SK-N-MC (cell line): ENCODE measurements at regions not wholly inside any gene's neighbourhood (a gene's known extent, or its start where the extent isn't known, plus 50 kb on each side); places are given as distances from the start of the nearest gene placed in this dataset.
"Not testable (repeated sequence)": the region's sequence is repeated elsewhere in the genome, so short reads cannot be mapped to it uniquely, and the experiment has no call there.

Experiments
- DNase-seq: peaks from one replicate; pipeline ENCODE4 v3.0.0-alpha.2; 2011; ENCODE audit warnings: low read depth, low spot score
- H3K27ac ChIP-seq: fragments of 200-600 bp; sonication (generic); 2 replicates; pipeline ENCODE4 v1.5.1; 2016; ENCODE audit warnings: mixed run types
- H3K36me3 ChIP-seq: fragments of 200-600 bp; sonication (generic); 2 replicates; pipeline ENCODE4 v1.6.1; 2017; ENCODE audit warnings: antibody characterized with exemption, low read length, mixed read lengths; ENCODE audit not compliant: insufficient read depth
- H3K4me3 ChIP-seq: fragments of 200-600 bp; sonication (generic); 2 replicates; pipeline ENCODE4 v1.5.1; 2016
- H3K9ac ChIP-seq: fragments of 200-600 bp; sonication (generic); 2 replicates; pipeline ENCODE4 v1.8.0; 2017; ENCODE audit warnings: mixed run types, mixed read lengths; ENCODE audit not compliant: insufficient read length
- H3K9me3 ChIP-seq: fragments of 200-600 bp; sonication (generic); 2 replicates; pipeline ENCODE4 v1.6.1; 2017; ENCODE audit warnings: low read depth, mild to moderate bottlenecking, antibody characterized with exemption, low read length, moderate library complexity, mixed read lengths
- EZH2 ChIP-seq: fragments of 200-600 bp; sonication (generic); IDR thresholded peaks from one replicate; pipeline ENCODE4 v1.6.1; 2017; ENCODE audit warnings: antibody characterized with exemption
- FOXP2 ChIP-seq: optimal IDR thresholded peaks from 2 replicates; pipeline ENCODE3; 2011; ENCODE audit warnings: mild to moderate bottlenecking, moderate library complexity; ENCODE audit not compliant: insufficient read depth; ENCODE audit errors: extremely low read length, control extremely low read depth
- POLR2AphosphoS5 ChIP-seq: IDR thresholded peaks from 2 replicates; pipeline ENCODE4 v1.6.1; 2012; ENCODE audit warnings: mild to moderate bottlenecking, low read depth, low read length, borderline replicate concordance

DNA sequence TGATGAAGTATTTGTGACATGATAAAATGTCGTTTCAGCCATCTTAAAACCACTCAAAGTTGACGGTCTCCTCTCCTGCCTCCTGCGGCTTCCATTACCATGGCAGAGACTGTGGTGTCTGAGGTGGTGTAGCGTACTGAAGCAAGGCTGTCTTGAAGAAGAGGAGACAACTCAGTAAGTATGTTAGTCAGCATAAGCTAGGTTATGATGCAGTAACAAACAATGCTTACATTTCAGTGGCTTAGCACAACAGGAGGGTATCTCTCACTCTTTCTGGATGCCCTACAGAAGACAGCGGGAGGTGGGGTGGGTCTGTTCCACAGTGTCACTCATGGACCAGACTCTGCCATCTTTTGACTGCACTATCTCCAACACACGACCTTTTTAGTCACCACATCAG lies 174.7 kb upstream of the AHI1 start:
- Histone ChIP-seq H3K4me3 (no peak overlapping the region), H3K27ac (no peak overlapping the region), H3K9me3 (no peaks in the 10 kb centered on the region), H3K36me3 (no peaks in the 10 kb centered on the region), H3K9ac (no peak overlapping the region)
- no peak for TF ChIP-seq EZH2
- TF ChIP-seq FOXP2 = no peak
- TF ChIP-seq POLR2AphosphoS5 = no peak
- DNase-seq = no peak

GRCh38 chr6:135673501-135674309 lies 176.2 kb upstream of the AHI1 start:
- H3K27ac ChIP-seq = peak overlapping the region; percentile 61
- H3K9ac ChIP-seq = no peak overlapping the region
- no peak for TF ChIP-seq POLR2AphosphoS5
- no peak for TF ChIP-seq EZH2
- no peak for TF ChIP-seq FOXP2
- DNase-seq = peak; percentile 66
- no peaks in the 10 kb centered on the region for H3K36me3 ChIP-seq
- peak overlapping the region; percentile 4; the same call in 1 of the 2 replicates for H3K4me3 ChIP-seq
- no peaks in the 10 kb centered on the region for H3K9me3 ChIP-seq

DNA sequence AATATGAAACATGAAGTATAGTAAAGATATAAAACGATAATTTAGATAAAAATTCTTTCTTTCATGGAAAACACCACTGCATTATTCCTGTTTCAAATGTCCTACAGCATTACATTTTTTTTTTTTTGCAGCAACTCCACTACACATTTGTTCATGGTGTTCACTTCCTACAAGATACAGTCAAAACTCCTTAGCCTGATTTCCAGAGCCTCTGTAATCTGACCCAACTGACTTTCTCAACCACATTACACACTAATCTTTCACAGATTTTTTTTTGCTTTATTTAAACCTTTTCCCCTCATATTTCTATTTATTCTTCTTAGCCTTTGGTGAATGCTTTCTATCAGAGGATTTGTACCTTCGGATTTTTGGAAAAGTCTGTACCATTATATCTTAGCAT lies 176.5 kb upstream of the PDE7B start:
- no peaks in the 10 kb centered on the region for H3K36me3 ChIP-seq
- no peak for TF ChIP-seq EZH2
- peak overlapping the region; percentile 20; the same call in 1 of the 2 replicates for H3K4me3 ChIP-seq
- H3K27ac ChIP-seq = peak overlapping the region; percentile 15; the same call in 1 of the 2 replicates
- no peaks in the 10 kb centered on the region for H3K9me3 ChIP-seq
- no peak for DNase-seq
- no peak overlapping the region for H3K9ac ChIP-seq

GRCh38 chr6:135675862-135676261 lies 175.6 kb upstream of the PDE7B start:
- peak overlapping the region; percentile 20; the same call in 1 of the 2 replicates for H3K4me3 ChIP-seq
- H3K27ac ChIP-seq = no peak overlapping the region
- TF ChIP-seq POLR2AphosphoS5 (no peak), FOXP2 (no peak), EZH2 (no peak)
- H3K36me3 ChIP-seq = no peaks in the 10 kb centered on the region
- no peak overlapping the region for H3K9ac ChIP-seq
- H3K9me3 ChIP-seq = no peaks in the 10 kb centered on the region
- DNase-seq = peak; percentile 71

GRCh38 chr6:135680964-135681913 lies 170.3 kb upstream of the PDE7B start:
- no peak overlapping the region for H3K4me3 ChIP-seq
- no peak for DNase-seq
- H3K9ac ChIP-seq = no peak overlapping the region
- H3K27ac ChIP-seq = no peak overlapping the region
- TF ChIP-seq FOXP2 (no peak), EZH2 (no peak), POLR2AphosphoS5 (no peak)
- no peaks in the 10 kb centered on the region for H3K36me3 ChIP-seq
- H3K9me3 ChIP-seq = no peaks in the 10 kb centered on the region

GRCh38 chr6:135686784-135687301 lies 164.7 kb upstream of the PDE7B start:
- TF ChIP-seq POLR2AphosphoS5 (no peak), FOXP2 (no peak), EZH2 (no peak)
- no peaks in the 10 kb centered on the region for H3K36me3 ChIP-seq
- peak overlapping the region; percentile 90 for H3K27ac ChIP-seq
- H3K9me3 ChIP-seq = no peaks in the 10 kb centered on the region
- H3K4me3 ChIP-seq = peak overlapping the region; percentile 29; the same call in 1 of the 2 replicates
- H3K9ac ChIP-seq = peak overlapping the region; percentile 40
- DNase-seq = peak; percentile 61

DNA sequence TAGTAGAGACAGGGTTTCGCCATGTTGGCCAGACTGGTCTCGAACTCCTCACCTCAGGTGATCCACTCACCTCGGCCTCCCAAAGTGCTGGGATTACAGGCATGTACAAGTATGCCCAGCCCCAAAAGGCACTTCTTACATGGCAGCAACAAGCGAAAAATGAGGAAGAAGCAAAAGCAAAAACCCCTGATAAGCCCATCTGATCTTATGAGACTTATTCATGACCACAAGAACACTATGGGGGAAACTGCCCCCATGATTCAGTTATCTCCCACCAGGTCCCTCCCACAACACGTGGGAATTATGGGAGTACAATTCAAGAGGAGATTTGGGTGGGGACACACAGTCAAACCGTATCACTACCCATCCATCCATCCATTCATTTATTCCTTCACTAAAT lies 163.0 kb upstream of the PDE7B start:
- H3K9me3 ChIP-seq, H3K9ac ChIP-seq, H3K27ac ChIP-seq, DNase-seq, H3K4me3 ChIP-seq, H3K36me3 ChIP-seq: not testable (repeated sequence)

GRCh38 chr6:135692426-135692825 lies 159.1 kb upstream of the PDE7B start:
- H3K4me3 ChIP-seq = no peak overlapping the region
- TF ChIP-seq FOXP2 (no peak), POLR2AphosphoS5 (no peak)
- no peak overlapping the region for H3K9ac ChIP-seq
- DNase-seq = no peak
- no peak overlapping the region for H3K27ac ChIP-seq
- H3K36me3 ChIP-seq = no peaks in the 10 kb centered on the region
- H3K9me3 ChIP-seq = no peaks in the 10 kb centered on the region
